GM21786 (cell line): ENCODE measurements at regions not wholly inside any gene's neighbourhood (a gene's known extent, or its start where the extent isn't known, plus 50 kb on each side); places are given as distances from the start of the nearest gene placed in this dataset.

ENCODE experiments used
- ATAC-seq: cut with Tn5 transposase; IDR thresholded peaks from one replicate; pipeline ENCODE4 v1.9.1; 2021; ENCODE audit not compliant: unreplicated experiment

DNA sequence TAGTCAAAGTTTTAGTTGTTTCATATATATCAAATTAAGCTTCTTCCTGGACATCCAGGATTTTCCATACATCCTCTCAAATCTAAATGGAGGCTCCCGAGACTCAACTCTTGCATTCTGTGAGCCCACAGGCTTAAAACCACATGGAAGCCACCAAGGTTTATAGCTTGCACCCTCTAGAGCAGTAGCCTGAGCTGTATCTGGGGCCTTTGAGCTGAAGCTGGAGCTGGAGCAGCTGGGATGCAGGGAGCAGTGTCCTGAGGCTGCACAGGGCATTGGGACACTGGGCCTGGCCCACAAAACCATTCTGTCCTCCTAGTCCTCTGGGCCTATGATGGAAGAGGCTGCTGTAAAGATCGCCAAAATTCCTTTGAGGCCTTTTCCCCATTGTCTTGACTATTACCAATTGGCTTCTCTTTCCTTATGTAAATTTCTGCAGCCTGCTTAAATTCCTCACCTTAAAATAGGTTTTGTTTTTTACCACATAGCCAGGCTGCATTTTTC lies 151.0 kb downstream of the COX7C start:
- no peak for ATAC-seq

DNA sequence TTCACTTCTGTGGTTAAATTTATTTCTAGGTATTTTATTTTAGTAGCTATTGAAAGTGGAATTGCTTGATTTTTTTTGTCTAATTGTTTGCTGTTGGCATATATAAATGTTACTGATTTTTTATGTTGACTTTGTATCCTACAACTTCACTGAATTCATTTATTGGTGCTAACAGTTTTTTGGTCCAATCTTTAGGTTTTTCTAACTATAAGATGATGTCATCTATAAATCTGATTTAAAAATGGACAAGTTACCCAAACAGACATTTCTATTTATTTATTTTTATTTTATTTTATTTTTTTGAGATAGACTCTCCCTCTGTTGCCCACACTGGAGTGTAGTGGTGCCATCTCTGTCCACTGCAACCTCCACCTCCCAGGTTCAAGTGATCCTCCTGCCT lies 162.3 kb downstream of the COX7C start:
- ATAC-seq, result no peak

DNA sequence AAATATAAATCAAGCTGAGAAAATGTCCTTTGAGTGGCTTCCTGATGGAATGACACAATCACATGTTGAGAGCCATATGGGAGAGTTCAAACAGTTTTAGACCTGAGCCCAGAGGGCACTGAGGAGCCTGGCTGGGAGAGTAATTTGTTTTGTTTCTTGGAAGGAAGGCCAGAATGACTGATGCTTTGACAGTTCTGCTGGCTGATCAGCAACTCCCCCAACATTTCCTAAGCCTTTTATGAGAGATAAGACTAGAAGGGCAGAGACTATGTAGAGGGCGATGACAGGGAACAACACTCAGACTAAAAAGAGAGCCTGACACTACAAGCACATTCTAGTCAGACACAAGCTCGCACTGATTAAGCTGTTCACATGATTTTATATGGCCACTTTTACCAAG lies 169.2 kb downstream of the COX7C start:
- ATAC-seq, result no peak

DNA sequence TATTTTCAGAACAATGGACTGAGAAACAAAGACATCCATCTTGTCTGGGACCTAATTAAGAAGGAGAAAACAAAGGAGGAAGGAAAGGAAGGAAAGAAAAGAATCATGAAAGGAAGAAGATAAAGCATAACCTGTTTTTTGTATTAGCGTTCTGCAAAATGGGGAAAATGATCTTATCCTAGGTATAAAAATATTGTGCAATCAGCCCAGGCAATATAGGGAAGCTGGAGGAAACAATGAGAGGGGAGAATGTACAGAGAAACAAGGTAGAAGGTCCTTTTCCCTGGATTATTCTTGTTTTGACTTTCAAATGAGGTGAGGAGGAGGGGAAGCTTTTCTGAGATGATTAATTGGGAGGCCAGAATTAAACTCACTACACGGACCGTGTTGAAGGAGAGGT lies 177.9 kb downstream of the COX7C start:
- no peak for ATAC-seq

DNA sequence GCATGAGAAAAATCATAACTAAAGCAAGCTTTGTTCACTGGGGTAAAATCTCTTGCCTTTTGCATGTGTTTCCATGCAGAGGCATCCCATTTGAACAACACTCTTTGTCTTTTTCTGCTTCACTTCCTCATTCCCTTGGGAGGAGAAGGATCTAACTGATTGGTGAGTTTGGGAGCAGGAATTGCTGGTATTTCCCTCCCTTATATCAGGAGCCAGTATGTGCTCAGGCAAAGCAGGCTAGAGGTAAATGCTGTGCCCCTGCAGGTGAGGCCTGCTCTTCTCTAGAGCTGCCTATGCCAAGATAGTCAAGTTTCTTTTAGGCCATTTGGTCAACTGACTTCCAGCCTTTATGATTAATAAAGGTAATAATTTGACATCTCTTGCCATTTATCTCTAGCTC lies 179.9 kb downstream of the COX7C start:
- ATAC-seq, result no peak

DNA sequence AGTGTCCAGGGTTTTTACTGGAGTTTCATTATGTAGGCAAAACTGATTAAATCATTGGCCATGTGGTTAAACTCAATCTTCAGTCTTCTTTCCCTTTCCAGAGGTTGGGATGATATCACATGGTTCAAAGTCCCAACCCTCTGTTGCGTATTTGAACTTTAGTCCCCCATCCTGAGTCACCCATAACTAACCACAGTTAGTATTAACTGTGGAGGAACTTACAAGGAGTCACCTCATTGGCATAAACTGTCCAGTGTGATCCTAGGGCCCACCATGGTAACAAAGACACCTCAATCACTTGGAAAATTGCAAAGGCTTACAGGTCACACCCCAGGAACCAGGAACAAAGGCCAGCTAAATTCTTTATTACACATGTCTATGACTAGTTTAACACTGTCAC lies 188.5 kb downstream of the COX7C start:
- ATAC-seq, result no peak

DNA sequence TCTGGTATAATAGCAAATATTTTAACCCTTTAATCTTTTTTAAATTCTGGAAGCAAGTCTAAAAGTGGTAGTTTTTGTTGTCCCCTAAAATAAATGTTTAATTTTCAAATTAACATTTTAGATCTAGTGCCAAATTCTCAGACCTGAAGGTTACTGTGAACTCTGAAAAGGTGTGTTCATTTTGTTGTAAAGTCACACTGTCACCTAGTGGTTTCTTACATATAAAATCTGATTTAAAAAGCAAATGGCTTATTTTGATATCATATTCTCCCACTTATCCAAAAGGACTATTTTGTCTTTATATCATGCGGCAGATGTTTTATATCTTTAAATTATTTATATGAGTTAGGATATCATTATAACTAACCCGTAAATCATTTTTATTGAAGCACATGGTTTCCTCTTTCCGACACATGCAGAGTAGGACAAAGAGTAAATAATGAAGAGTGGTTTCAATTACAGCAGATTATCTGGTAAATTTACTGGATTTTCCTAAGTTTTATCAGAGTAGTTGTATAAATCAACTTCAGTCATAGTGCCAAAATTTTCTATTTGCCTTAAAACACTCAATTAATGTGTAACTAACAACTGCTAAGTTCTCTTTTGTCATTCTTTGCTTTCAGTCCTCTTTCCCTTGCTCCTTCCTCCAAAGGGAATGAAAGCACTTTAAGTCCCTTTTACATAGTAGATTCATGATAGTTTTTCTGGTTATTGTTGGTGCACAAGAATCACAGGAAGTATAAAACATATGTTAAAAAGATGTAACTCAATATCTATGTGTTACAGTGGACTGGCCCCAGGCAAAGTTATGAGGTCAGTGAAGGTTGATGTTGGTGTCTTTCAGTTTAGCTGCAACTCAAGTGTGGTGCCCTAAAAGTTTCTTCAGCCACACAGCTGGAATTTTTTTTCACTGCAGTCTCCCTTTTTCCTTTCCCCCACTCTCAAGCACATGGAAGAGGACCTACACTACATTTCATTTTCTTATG lies 189.6 kb downstream of the COX7C start:
- ATAC-seq, result no peak

DNA sequence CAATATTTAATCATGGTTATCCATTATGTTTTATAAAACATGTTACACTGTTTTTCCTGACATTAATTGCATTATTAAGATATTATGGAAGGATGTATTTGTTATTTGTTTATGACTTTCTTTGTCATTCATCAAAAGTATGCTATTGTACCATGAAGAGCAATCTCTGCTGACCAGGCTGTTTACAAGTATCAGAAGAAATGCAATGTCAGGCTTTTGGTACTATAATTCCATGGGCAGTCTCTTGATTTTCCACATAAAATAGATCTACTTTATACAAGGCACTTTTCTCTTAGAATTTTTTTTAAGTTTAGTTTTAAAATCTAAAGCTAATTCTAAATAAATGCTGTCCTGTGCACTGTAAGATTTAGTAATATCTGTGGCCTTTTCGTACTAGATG lies 196.6 kb downstream of the COX7C start:
- no peak for ATAC-seq

DNA sequence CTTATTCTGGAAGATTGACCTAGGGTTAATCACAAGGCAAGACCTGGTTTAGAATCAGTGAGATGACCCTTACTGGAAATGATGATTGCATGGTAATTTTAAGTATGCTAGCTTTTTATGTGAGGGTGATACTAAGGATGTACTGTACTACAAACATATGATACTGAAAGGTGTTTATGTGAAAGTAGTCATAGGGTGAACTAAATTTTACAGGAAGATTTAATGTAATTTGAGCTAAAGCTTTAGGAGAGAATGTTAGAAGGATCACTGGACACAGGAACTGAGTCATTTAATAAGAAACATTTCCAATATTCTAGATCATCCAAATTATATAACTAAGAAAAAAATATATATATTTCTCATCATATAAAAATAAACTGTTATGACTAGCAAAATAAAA lies 197.2 kb downstream of the COX7C start:
- ATAC-seq, result no peak

DNA sequence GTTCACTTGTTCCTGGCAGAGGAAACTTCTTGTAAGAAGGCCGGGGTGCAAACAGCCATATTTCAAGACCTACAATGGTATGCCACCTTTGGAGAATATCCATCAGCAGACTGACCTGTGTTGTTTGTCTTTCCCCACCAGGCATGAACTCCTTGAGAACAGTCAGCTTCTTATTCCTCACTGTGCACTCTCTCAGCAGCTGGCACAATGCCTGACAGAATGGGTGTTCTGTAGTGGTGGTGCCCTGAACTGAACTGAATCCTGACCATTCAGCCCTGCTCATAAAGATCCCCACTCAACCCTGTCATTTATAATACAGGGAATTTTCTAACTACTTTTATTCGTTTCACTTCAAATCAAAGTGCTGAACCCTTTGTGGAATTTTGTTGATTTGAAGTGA lies 206.9 kb downstream of the COX7C start:
- ATAC-seq, result no peak

DNA sequence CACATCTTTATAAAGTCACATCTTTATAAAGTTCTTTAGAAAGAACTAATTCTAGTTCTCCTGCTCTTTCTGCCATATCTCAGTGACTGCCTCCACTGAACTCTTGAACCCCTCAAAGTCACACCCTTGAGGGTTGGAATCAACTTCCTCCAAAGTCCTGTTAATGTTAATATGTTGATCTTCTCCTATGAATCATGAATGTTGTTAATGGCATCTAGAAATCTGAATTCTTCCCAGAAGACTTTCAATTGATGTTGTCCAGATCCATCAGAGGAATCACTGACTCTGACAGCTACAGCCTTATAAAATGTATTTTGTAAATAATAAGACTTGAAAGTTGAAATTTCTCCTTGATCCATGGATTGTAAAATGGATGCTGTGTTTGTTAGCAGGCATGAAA lies 213.4 kb downstream of the COX7C start:
- no peak for ATAC-seq

DNA sequence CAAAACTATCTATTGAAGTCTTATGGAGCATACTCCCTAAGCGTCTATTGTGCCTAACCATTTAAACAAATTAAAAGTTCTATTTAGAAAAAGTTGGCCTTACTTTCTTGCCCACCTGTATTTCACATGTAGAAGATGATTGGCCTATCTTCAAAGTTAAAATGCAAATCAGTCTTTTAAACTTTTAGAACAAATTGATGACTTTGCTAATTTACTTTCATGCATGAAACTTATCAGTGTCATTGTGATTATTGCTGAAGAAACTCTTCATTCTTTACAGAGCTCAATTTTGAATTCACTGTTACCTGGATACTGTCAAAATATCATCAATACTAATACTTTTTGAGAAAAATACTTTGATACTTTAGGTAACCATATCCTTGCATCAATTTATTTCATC lies 216.1 kb downstream of the COX7C start:
- no peak for ATAC-seq

DNA sequence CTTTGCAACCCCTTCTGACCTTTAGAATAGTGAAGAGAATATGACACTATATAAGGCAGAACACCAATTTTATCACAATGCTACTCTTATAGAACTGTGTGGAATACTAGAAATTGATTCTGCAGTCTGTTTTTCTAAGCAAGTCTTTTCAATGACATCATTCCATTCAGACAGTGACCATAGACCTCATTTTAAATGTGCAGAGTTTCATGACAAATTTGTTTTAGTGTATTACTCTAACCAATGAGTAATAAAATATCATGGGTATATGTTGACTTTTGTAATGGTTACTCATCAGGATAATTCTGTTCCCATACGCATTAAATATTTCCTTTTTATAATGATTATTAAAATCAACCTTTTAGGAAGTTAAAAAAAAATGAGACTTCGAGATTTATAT lies 219.9 kb downstream of the COX7C start:
- no peak for ATAC-seq

DNA sequence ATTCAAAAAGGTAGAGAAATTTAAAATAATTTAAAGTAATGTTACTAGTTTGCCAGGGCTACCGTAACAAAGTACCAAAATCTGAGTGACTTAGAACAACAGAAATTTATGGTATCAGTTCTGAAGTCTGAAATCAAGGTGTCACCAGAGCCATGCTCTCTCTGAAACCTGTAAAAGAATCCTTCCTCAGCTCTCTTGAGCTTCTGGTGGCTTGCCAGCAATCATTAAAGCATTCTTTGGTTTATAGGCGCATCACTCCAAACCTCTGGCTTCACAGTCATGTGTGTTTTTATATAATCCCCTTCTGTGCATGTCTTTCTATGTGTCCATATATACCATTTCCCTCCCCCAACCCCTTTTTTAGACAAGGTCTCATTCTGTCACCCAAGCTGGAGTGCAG lies 220.3 kb downstream of the COX7C start:
- no peak for ATAC-seq

DNA sequence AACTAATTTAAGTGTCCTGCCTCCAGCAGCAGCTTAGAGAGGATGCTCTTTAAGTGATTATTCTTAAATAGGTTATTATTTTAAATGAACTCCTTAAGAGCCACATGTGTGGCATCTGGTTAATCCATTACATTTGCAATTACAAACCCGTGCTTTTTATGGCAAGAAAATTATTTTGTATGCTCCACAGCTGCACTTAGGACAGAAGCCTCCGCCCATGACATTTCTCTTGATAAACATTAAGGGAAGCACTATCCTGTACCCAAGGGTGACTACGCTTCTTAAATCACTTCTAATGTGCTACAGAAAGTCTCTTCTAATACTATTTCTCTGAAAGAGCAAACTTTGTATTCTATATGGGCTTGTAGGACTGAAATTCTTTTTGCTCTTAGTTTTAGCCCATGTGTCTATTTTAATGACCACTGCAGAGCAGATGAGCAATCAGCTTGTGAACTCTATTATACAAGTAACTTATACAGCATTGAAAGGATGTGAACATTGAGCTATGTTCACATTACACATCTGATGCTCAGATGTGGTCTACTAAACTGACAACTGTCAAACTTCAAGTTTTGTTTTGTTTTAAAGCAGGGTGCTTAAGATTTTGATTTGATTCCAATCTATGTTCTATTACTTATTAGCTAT lies 223.4 kb downstream of the COX7C start:
- no peak for ATAC-seq

DNA sequence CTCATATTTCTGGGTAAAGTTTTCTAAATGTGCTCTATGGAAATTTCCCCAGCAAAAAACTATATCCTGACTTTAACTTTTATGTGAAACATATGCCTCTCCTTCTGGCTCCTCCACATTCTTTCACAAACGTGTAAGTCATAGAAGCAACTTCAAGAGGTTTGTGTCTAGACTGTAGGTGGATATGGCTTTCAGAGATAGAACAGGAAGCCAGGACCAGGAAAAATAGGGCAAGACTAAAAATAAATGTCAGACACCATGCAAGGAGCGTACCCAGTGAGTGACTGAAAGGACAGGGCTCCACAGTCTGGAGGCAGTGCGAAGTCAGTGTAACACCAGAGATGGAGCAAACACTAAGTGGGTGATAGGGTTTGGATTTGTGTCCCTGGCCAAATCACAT lies 240.7 kb downstream of the COX7C start:
- no peak for ATAC-seq

DNA sequence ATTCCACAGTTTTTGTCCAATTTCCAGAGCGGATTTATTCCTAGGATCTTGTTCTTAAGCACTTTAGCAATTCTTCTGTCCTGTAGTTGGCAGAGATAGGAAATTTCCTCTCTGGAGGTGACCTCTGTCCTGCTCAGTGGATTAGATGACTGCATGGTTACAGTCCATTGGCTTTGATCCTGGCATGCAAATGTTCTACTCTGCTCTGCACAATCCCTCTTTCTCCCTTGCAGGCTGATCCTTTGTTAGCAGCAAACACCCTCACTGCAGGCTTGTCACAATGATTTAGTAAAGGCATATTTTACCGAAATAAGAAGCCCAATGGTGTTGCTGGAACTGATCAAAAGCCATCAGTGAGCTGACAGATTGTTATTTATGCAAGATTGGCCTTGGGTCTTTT lies 243.8 kb downstream of the COX7C start:
- no peak for ATAC-seq

DNA sequence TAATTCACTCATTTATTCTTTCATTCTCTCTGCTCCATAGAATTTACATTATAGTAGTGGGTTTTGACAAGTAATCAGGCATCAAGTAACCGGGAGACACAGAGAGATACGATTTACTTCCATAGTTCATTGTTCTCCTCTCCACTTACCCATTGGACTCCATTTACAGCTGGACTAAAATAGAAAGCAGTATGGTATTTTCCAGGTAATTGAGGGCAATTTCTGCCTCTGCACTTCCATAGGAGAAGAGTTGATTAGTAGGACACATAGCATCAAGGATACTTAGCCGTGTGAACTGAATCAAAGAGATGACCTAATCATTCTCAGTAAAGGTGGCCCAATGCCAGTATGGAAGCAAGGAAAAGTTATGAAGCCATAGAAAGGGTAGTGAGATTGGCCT lies 244.4 kb downstream of the COX7C start:
- ATAC-seq, result no peak

DNA sequence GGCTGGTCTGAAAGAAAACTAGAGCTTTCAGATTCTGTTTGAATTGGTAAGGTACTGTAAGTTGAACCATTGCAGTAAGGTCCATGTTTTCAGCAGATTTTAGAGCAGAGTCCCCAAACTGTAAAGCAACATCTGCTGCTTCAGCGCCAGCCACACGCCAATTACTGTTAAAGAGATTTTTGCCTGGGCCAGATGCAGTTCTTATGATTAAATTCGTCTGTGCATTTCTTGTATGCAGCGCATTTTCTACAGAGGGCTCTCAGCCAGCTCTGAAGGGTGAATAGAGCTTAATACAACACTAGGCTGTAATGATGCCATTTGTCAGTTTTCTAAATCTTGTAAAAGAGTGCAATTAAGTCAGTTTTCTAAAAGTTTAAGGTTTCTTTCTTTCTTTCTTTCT lies 246.3 kb downstream of the COX7C start:
- ATAC-seq, result no peak

DNA sequence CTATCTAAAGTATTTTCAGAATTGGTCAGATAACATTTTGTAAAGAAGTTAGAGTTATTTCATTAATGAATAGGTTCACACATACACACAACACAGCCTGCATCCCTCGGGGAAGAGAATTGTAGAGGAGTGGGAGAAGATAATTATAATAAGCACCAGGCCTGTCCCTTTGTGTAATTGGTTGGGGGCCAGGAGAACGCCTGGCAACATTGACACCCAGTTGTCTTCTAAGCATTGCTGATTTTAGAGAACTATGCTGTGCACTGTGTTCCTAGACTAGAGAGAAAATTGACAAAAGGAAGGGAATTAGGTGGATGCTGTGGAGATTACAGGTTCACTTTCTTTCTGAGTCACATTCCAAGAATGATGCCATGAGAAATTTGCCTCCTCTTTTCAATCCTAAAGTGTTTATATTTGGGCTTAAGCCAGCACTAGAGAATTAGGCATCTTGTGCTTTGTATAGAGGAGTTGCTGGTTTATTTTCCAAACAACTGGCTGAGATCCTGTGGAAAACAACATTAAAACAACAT lies 247.6 kb downstream of the COX7C start:
- ATAC-seq, result no peak

DNA sequence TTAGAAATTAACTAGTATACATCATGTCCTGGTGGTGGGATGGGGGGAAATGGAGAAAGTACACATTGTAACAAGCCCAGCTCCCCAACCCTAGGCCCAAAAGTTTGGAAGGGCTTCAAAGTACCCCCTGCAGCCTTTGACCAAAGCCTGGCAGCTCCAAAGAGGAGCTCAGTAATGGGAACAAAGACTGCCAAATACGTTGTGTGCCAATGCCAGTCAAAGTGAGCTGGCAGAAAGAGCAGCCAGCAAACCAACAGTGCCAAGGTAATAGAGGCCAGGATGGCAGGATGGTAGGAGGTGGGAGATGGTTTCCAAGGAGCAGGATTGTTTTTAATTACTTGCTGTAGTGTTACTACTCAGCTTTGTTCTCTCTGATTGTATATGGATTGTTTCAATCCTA lies 248.3 kb downstream of the COX7C start:
- ATAC-seq, result no peak

DNA sequence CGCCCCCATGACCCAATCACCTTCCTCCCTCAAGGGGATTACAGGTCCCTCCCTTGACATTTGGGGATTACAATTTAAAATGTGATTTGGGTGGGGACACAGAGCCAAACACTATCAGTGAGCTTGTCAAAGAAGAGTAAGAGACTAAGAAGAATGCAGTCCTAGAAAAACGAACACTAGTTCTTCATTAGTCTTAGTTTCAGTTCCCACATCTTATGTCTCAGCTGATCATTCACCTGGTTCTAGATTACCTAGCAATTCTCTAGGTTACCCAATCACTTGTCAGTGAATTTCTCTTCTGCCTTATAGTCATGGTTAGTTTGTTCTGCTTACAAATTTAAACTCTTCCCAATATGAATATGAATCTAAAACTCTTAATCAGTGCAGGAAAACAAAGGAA lies 251.5 kb downstream of the COX7C start:
- ATAC-seq, result peak; percentile 53
